HG03520 (cell line): ENCODE measurements at regions not wholly inside any gene's neighbourhood (a gene's known extent, or its start where the extent isn't known, plus 50 kb on each side); places are given as distances from the start of the nearest gene placed in this dataset.
"Not testable (repeated sequence)": the region's sequence is repeated elsewhere in the genome, so short reads cannot be mapped to it uniquely, and the experiment has no call there.

ENCODE experiments used
- ATAC-seq: cut with Tn5 transposase; IDR thresholded peaks from one replicate; pipeline ENCODE4 v1.9.1; 2021; ENCODE audit warnings: mild to moderate bottlenecking, moderate library complexity; ENCODE audit not compliant: unreplicated experiment

DNA sequence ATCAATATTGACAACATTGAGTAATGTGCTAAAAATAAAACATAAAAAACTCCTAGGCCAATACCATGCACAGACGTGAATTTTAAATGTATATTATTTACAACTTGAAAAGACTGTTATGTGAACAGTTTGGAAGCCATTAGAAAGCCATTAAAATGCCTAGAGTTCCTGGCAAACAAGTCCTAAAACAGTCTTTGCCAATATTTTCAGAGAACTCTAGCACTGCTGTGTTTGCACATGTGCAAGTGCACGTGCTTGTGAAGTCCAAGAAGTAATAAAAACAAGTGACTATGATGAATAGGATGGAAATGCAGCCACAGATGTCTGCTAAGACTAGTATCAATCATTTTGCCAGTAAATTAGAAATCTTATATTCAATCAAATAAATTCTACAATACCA is 1447.6 kb downstream of the GRIK2 start:
- ATAC-seq, result no peak

DNA sequence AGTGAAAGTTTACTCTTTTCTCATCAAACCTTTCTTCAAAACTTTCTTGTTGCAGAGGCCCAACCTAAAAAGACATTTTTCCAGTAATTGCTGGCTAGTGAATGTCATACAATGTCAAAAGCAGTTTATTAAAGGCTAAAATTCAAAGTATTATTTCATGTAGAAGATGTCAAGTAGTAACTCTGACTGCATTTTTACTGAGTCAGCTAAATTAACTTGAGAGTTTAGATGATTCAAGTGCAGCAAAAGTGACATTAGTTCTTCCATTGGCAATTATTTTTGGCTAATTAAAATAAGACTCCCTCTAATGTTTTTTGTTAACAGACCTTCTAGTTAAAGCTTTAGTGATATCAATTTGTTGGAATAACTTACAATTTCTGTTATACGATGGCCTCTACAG is 1438.5 kb downstream of the GRIK2 start:
- no peak for ATAC-seq

GRCh38 chr6:102820098-102820497 is 1426.6 kb downstream of the GRIK2 start:
- no peak for ATAC-seq

DNA sequence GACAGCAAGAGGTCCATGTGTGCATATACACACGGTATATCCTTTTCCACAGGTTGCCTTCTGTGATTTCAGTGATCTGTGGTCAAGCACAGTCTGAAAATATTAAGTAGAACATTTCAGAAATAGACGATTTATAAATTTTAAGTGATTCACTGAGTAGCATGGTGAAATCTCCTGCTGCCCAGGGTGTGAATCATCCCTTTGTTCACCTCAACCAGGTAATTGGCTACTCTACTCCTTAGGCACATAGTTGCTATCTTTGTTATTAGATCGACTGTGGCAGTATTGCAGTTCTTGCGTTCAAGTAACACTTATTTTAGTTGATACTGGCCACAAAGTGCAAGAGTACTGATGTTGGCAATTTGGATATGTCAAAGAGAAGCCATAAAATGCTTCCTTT is 1421.7 kb downstream of the GRIK2 start:
- ATAC-seq, result no peak

DNA sequence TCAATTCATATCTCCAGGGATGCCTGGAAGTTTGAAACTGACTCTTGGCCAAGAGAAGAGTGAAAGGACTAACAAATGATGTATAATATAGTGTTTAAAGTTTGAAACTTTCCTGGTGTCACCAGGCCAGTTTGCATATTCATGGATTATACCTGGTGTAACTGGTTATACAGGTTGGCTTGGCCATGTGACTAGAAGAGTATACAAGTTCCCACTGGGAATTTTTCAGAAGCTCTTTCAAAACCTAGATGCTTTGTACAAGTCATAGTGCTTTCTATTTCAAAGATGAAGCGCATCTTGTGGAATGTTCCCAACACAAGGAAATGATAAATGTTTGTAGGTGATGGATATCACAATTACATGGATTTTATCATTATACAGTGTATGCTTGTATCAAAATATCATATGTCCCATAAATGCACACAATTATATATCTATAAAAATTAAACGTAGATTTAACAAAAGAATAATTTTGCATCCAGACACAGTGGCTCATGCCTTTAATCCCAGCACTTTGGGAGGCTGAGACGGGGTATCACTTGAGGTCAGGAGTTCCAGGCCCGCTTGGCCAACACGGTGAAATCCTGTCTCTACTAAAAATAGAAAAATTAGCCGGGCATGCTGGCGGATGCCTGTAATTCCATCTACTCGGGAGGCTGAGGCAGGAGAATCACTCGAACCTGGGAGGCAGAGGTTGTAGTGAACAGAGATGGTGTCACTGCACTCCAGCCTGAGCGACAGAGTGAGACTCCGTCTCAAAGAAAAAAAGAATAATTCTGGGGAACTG is 1420.2 kb downstream of the GRIK2 start:
- ATAC-seq, result no peak

GRCh38 chr6:102812242-102812641 is 1418.7 kb downstream of the GRIK2 start:
- ATAC-seq, result no peak

DNA sequence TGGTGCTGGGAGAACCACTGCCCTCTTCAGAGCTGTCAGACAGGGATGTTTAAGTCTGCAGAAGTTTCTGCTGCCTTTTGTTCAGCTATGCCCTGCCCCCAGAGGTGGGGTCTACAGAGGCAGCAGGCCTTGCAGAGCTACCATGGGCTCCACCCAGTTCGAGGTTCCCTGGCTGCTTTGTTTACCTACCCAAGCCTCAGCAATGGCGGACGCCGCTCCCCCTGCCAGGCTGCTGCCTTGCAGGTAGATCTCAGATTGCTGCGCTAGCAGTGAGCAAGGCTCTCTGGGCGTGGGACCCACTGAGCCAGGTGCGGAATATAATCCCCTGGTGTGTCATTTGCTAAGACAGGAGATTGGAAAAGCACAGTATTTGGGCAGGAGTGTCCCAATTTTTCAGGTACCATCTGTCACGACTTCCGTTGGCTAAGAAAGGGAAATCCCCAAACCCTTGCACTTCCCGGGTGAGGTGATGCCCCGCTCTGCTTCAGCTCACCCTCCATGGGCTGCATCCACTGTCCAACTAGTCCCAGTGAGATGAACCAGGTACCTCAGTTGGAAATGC is 1415.5 kb downstream of the GRIK2 start:
- not testable (repeated sequence) for ATAC-seq

- ATAC-seq, result no peak
These were observed 1405.5 kb downstream of the GRIK2 start for GRCh38 chr6:102799051-102799450.

DNA sequence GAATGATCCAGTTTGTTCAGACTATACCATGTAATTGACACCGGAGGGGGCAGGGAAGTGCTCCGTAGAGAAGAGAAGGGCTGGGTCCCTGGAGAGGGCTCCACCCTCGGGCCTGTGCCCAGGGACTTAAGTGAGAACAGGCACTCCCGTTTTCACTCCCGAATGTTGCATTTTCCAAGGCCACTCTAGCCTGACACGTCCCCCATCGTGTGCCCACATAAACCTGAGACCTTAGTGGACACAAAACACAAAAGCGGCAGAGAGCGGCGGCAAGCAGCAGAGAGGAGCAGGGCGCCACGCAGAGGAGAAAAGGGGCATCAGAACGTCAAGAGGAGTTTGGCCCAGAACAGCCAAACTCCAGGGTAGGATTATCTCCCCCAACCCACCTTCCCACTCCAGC is 1405.1 kb downstream of the GRIK2 start:
- no peak for ATAC-seq

GRCh38 chr6:102793752-102794151 is 1400.2 kb downstream of the GRIK2 start:
- no peak for ATAC-seq

DNA sequence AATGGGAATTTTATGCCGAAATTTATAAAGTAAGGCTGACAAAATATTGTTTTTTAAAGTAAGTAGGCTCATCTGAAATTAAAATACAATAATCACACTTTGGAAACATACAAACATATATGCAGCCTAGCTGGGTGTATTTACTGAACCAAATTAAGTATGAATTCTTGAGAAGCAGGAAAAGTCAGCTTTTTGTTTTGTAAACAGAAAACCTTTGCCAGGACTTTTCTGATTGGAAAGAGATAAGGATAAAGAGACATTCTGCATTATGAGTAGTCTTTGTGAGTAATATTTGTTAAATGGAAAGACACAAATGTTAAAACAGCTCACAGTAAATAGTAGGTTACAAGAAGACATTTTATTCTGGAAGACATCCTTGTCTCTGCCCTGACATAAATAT is 1380.8 kb downstream of the GRIK2 start:
- ATAC-seq, result no peak

DNA sequence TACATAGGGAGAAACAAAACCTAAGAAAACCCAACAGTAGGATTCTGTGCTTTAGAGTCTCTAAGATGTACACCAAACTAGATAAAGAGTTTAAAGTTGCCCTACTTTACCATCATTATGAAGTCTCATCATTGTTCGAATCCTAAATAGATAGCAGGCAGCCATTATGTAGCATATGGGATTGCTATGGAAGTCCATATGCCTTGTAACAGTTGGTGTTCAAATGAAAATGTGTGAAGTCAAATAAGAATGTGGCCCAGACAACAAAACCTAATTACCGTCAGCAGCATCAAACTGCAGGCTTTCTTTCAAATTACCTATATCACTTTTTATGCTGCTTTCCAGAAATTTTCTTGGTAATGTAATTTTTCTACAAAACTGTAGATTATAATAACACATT is 1380.1 kb downstream of the GRIK2 start:
- ATAC-seq, result no peak

DNA sequence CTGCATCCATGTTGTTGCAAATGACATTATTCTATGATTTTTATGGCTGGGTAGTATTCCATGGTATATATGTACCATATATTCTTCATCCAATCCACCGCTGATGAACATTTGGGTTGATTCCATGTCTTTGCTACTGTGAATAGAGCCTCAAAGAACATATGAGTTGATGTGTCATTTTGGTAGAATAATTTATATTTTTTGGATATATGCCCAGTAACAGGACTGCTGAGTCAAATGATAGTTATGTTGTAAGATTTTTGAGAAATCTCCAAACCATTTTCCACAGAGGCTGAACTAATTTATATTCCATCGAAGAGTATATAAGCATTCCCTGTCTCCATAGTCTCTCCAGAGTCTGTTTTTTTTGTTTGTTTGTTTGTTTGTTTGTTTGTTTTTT is 1373.5 kb downstream of the GRIK2 start:
- no peak for ATAC-seq

DNA sequence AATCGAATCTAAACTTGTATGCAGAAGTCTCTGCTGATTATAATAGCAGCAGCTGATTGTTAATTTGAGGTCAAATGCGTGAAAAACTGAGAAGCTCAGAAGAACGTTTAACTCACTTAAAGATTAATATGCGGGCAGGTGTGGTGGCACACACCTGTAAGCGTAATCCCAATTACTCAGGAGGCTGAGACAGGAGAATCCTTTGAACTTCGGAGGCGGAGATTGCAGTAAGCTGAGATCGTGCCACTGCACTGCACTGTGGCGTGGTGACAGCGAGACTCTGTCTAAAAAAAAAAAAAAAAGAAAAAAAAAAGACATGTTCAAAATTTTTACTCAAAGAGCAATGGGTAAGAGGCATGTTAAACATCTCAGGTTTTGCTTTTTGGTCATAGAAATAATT is 1370.8 kb downstream of the GRIK2 start:
- no peak for ATAC-seq

DNA sequence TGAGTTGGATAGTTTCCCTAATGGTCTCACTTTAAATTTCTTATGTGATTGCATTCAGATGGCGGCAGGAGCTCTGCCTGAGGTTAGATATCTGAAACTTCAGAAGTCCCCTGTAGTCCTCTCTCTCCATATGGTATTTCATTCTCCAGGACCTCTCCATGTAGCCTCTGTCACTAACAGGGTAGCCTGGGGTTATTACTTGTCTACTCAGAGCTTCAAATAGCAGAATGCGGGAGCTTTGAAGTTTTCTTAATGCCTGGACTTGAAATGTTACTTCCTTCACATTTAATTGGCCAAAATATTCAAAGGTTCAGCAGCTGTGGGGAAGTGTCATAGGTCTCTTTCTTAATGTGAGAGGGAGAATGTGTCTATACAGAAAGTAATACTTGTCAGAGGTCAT is 1370.4 kb downstream of the GRIK2 start:
- no peak for ATAC-seq

- ATAC-seq, result no peak
These were observed 1368.4 kb downstream of the GRIK2 start for GRCh38 chr6:102761872-102762271.

DNA sequence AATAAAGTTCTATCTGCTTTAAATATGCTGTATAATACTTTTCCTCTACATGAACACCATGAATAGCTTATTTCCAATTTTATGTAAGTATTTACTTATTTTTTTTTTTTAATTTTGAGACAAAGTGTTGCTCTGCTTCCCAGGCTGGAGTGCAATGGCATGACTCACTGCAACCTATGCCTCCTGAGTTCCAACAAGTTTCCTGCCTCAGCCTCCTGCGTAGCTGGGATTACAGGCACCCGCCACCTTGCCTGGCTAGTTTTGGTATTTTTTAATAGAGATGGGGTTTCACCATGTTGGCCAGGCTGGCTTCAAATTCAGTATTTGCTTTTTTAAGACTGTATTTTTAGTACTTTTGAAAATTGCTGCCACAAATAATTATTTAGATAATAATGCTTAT is 1365.9 kb downstream of the GRIK2 start:
- ATAC-seq, result no peak

GRCh38 chr6:102758536-102758935 is 1365.0 kb downstream of the GRIK2 start:
- ATAC-seq, result not testable (repeated sequence)

DNA sequence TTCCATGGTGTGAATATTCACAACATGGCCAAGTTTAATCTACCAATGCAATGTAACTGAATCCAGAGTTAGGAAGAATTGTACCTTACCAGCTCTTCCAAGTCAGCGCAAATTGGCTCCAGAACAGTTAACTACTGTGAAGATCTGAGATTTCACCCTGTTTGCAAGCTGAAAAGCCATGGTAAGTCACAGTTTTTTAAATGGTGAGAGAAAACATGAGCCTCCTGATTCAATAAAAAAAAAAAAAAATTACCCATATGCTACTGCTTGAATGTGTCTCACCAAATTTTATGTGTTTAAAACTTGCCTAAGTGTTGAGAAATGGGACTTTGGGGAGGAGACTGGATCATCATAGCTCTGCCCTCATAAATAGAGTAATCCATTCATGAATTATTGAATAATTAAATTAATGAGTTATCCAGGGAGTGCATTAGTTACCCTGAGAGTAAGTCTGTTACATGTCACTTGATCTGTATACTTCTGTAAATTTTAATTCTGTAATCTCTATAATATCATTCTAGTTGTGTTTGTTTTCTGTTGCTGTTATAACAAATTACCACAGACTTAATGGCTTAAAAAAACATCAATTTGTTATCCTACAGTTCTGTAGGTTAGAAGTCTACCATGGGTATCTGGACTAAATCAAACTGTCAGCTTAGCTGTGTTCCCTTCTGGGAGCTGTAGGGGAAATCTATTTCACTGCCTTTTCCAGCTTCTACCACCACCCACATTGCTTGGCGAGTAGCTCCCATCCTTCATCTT is 1355.9 kb downstream of the GRIK2 start:
- ATAC-seq, result no peak

DNA sequence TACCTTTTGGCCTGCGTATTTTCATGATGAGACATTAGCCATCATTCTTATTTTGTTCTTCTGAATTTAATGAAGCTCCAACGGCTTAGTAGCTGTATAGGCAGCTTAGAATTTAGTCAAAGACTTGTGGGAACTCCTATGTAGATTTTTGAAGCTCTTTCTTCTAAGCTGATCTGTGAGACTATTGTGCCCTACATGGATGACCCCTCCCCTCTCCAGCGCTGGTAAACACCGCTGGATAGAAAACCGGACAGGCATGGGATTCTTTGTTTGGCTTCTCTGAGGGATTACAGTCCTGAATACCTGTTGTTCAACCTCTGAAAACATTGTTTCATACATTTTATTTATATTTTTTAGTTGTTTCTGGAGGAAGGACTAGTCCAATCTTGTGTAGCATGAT is 1353.4 kb downstream of the GRIK2 start:
- ATAC-seq, result no peak

- no peak for ATAC-seq
These were observed 1349.3 kb downstream of the GRIK2 start for GRCh38 chr6:102742754-102743356.

DNA sequence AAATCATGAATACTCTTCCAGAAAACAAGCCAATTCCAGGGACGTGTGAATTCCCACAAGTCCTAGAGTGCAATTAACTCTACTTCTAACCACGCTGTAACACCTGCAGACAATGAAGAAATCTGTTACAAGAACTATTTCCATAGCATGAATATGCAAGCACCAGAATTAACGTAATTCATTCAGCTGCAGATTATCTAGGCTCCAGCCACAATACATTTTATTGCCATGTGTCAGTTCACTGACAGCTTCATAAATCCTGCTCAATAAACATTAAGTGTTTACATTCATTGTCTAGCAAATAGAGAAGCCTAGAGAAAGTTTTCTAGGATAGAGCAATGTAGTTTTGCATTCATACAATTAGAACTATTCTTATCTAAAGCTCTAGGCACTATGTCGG is 1348.5 kb downstream of the GRIK2 start:
- ATAC-seq, result no peak
